Transverse colon (tissue), 4 donors: ENCODE measurements at regions not wholly inside any gene's neighbourhood (a gene's known extent, or its start where the extent isn't known, plus 50 kb on each side); places are given as distances from the start of the nearest gene placed in this dataset.
"Not testable (repeated sequence)": the region's sequence is repeated elsewhere in the genome, so short reads cannot be mapped to it uniquely, and the experiment has no call there.

Experiments used
- DNase-seq: peaks from one replicate; pipeline ENCODE4 v3.0.0-alpha.2; 2019
- H3K27ac ChIP-seq, 4 donors: fragments of 200-600 bp; sonication (generic); 2 replicates each; pipeline ENCODE4 v1.5.1; 2016 to 2018; ENCODE audit warnings: inconsistent platforms in 4 of 4
- H3K27me3 ChIP-seq: fragments of 200-600 bp; sonication (generic); 2 replicates; pipeline ENCODE4 v1.5.1; 2017; ENCODE audit warnings: inconsistent platforms
- H3K36me3 ChIP-seq, 4 donors: fragments of 200-600 bp; sonication (generic); 2 replicates each; pipeline ENCODE4 v1.5.1; 2017 to 2019; ENCODE audit warnings: inconsistent platforms in 4 of 4
- H3K4me1 ChIP-seq, 4 donors: fragments of 200-600 bp; sonication (generic); 2 replicates each; pipeline ENCODE4 v1.5.1; 2017 to 2020; ENCODE audit warnings: inconsistent platforms in 4 of 4
- H3K4me3 ChIP-seq, 4 donors: fragments of 200-600 bp; sonication (generic); 1 replicate in 1 of 4; 2 replicates in 3 of 4; pipeline versions ENCODE4 v1.5.1 to v1.6.1; 2017 to 2019; ENCODE audit warnings: inconsistent platforms in 4 of 4
- H3K9me3 ChIP-seq, 2 donors: fragments of 200-600 bp; sonication (generic); 2 replicates each; pipeline ENCODE4 v1.5.1; 2017 to 2019; ENCODE audit warnings: inconsistent platforms in 2 of 2
- CTCF ChIP-seq, 5 experiments: fragments of 200-600 bp in 3 of 5; fragments of 450-650 bp in 2 of 5; sonication (generic) in 3 of 5; IDR thresholded peaks; 1 replicate in 2 of 5; 2 replicates in 3 of 5; pipeline ENCODE4 v1.5.1; 2016 to 2017; ENCODE audit warnings: antibody characterized with exemption in 5 of 5, inconsistent platforms in 3 of 5, mild to moderate bottlenecking in 2 of 5, moderate library complexity in 1 of 5
- EP300 ChIP-seq: sonication (generic); formaldehyde crosslinking; IDR thresholded peaks from one replicate; pipeline ENCODE4 v1.6.1; 2017; ENCODE audit warnings: antibody characterized with exemption, low read depth
- POLR2A ChIP-seq: fragments of 450-650 bp; IDR thresholded peaks from one replicate; pipeline ENCODE4 v1.6.1; 2016; ENCODE audit warnings: antibody characterized with exemption, mild to moderate bottlenecking, moderate library complexity
- POLR2AphosphoS5 ChIP-seq, 3 donors: sonication (generic); formaldehyde crosslinking; IDR thresholded peaks; one replicate each; pipeline ENCODE4 v1.6.1; 2016; ENCODE audit warnings: antibody characterized with exemption in 3 of 3
- WGBS, 2 donors: methylation state at CpG; one replicate each; pipeline ENCODE4 v1.1.5; 2018; ENCODE audit warnings: low coverage in 1 of 2; 5-methylcytosine and 5-hydroxymethylcytosine counted together
- in situ Hi-C, 4 donors: fragments of 200-750 bp; cut with MboI; loops; one replicate each; pipeline versions ENCODE4 v1.15.0 to v1.15.1; 2017; ENCODE audit warnings: low sequenced_read_pairs in 3 of 4, low pct_ligation_motif_present in 1 of 4, low pct_unique_long_range_greater_than_20kb in 1 of 4
- intact Hi-C: fragments of 100-400 bp; cut with DNase I; formaldehyde crosslinking; loops from one replicate; pipeline ENCODE4 v1.15.1; 2023; ENCODE audit warnings: low total_unique reads

DNA sequence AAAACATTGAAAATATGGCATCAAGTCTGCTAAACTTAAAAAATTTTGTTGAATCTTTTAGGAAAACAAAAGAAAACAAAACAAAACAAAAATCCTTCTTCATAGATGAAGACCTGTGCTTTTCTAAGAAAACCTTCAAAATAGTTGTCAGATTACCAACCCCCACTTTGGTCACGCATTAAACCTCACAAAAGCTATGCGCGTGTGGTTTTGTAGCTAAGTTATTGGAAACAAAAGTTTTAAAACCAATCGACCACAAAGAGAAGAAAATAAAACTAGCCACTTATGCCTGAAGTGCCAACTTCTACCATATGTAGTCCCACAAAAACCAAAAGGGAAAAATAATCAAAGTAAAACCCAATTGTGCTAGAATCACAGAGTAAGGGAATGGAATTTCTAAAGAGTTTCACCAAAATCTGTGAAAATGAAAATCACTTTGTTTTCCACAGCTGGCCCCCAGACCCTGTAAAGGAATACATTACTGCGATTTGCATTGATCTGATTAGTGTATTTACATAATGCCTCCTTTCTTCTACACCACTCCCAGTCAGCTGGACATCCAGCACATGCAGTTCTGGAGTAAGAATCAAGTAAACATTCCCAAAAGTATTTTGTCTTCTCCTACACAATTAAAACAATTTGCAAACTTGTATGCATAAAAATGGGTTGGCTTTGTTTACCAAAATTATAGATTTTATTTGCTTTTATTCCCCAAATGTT, 330.1 kb upstream of the DKK2 start:
- 62 to 74% methylated on average over 5 of the region's 5 CpGs for WGBS, 2 donors
- intact Hi-C loops: no loop called here
- DNase-seq: no peak
- TF ChIP-seq POLR2A: no peak
- TF ChIP-seq EP300: no peak
- no peak for TF ChIP-seq CTCF (IDR thresholded peaks at IDR 0.05)
- no peak for TF ChIP-seq POLR2AphosphoS5 (IDR thresholded peaks at IDR 0.05)
- Histone ChIP-seq H3K4me3 (no peak overlapping the region), H3K4me1 (no peaks in the 10 kb centered on the region), H3K36me3 (no peaks in the 10 kb centered on the region), H3K27ac (no peak overlapping the region), H3K9me3 (no peaks in the 10 kb centered on the region), H3K27me3 (no peaks in the 10 kb centered on the region)
- in situ Hi-C loops: no loop called here

- TF ChIP-seq EP300: no peak
- Histone ChIP-seq H3K27ac (no peak overlapping the region), H3K4me3 (no peak overlapping the region), H3K9me3 (no peaks in the 10 kb centered on the region), H3K27me3 (no peaks in the 10 kb centered on the region), H3K4me1 (no peaks in the 10 kb centered on the region), H3K36me3 (no peaks in the 10 kb centered on the region)
- DNase-seq: no peak
- intact Hi-C loops (no loop called here), in situ Hi-C loops (no loop called here)
- 14 to 39% methylated on average over 2 of the region's 2 CpGs for WGBS, 2 donors
These were observed 327.0 kb upstream of the DKK2 start for GRCh38 chr4:107363125-107363524.

GRCh38 chr4:107359208-107359607, 323.1 kb upstream of the DKK2 start:
- Histone ChIP-seq H3K27ac (no peak overlapping the region), H3K9me3 (no peaks in the 10 kb centered on the region), H3K27me3 (no peaks in the 10 kb centered on the region), H3K4me3 (no peak overlapping the region), H3K4me1 (no peaks in the 10 kb centered on the region), H3K36me3 (no peaks in the 10 kb centered on the region)
- no peak for TF ChIP-seq EP300
- TF ChIP-seq POLR2AphosphoS5 (IDR thresholded peaks at IDR 0.05): no peak
- TF ChIP-seq CTCF (IDR thresholded peaks at IDR 0.05): no peak
- TF ChIP-seq POLR2A: no peak
- in situ Hi-C loops (no loop called here), intact Hi-C loops (no loop called here)
- DNase-seq: no peak
- 61 to 75% methylated on average over 1 of the region's 1 CpG for WGBS, 2 donors

DNA sequence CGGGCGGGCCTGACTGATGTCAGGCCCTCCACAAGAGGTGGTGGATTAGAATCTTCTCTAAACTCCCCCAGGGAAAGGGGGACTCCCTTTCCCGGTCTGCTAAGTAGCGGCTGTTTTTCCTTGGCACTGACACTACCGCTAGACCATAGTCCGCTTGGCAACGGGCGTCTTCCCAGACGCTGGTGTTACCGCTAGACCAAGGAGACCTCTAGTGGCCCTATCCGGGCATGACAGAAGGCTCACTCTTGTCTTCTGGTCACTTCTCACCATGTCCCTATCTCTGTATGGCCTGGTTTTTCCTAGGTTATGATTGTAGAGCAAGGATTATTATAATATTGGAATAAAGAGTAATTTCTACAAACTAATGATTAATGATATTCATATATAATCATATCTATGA, 318.2 kb upstream of the DKK2 start:
- H3K9me3 ChIP-seq, H3K4me3 ChIP-seq, H3K27me3 ChIP-seq, in situ Hi-C loops, DNase-seq, H3K27ac ChIP-seq, H3K4me1 ChIP-seq, H3K36me3 ChIP-seq, intact Hi-C loops: not testable (repeated sequence)
- WGBS, 2 donors: 0 to 73% methylated on average over 2 to 11 of the region's 11 CpGs
- TF ChIP-seq CTCF (IDR thresholded peaks at IDR 0.05): peak in 2 of 5 experiments; percentile 4 to 16

- no peaks in the 10 kb centered on the region for H3K27me3 ChIP-seq
- no peak overlapping the region for H3K4me3 ChIP-seq
- in situ Hi-C loops (no loop called here), intact Hi-C loops (no loop called here)
- H3K4me1 ChIP-seq: no peaks in the 10 kb centered on the region
- no peaks in the 10 kb centered on the region for H3K9me3 ChIP-seq
- no peak for DNase-seq
- no peak for TF ChIP-seq CTCF (IDR thresholded peaks at IDR 0.05)
- no peak for TF ChIP-seq POLR2AphosphoS5 (IDR thresholded peaks at IDR 0.05)
- TF ChIP-seq POLR2A: no peak
- TF ChIP-seq EP300: no peak
- H3K36me3 ChIP-seq: no peaks in the 10 kb centered on the region
- no peak overlapping the region for H3K27ac ChIP-seq
These were observed 315.1 kb upstream of the DKK2 start for GRCh38 chr4:107351196-107351595.
